HTR-8/SVneo (cell line): ENCODE measurements at regions not wholly inside any gene's neighbourhood (a gene's known extent, or its start where the extent isn't known, plus 50 kb on each side); places are given as distances from the start of the nearest gene placed in this dataset.
"Not testable (repeated sequence)": the region's sequence is repeated elsewhere in the genome, so short reads cannot be mapped to it uniquely, and the experiment has no call there.

Experiments used
- DNase-seq: peaks from one replicate; pipeline ENCODE4 v3.0.0; 2011; ENCODE audit warnings: low spot score, mixed read lengths; ENCODE audit not compliant: insufficient read length
- FAIRE-seq: peaks from 2 replicates; lab custom pipeline; 2011; peaks lifted over from hg19 to GRCh38; lab: Jason Lieb, UNC

DNA sequence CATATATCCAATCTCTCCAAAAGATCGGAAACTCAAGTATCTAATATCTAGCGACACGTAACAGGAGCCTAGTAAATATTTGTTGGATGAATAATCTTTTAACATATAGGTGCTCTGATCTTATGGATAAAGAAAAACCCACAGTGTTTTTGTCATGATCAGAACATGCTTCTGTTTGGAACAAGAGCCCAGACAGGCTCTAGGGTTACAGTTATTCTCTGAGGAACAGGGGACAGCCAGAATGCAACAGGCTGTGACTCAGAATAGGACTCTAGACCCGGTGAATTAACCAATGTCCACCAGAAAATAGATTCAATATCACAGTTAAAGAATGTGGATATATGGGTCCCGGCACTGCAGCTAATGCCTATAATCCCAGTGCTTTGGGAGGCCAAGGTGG lies 296.1 kb upstream of the FZD8 start:
- DNase-seq: no peak
- no peak for FAIRE-seq

DNA sequence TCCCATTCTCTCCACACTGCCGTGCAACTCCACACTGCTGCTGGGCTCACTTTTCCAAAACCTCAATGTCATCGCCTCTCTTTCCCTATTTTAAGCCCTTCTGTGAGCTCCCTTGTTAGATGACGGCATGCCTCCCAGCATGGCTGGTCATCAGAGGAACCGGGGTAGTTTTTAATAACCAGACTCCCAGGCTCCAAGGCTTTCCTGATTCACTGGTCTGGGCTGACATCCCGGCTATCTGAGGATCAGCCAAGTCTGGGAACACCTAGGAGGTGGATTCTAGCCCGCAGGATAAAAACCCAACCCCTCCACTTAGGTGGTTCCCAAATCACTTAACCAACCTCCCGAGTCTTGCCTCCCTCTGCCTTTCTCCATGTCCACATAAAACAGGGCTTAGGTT lies 295.4 kb upstream of the FZD8 start:
- FAIRE-seq: no peak
- DNase-seq: no peak

DNA sequence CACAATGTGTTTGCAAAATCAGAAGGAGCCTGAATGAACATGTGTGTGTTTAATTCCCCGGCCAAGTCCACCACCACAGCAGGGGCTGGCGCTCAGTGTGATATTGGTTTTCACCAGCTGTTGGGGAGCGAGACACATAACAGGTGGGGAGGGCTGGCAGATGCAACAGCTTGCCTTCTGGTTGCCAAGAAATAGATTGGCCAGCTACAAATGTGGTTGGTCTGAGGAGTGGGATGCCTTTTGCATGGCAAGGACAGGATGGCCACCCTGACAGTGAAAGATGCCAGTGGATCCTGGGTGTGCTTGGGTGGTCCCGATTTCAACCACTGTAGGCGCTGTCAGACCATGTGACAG lies 292.5 kb upstream of the FZD8 start:
- FAIRE-seq (no peak), DNase-seq (no peak)

DNA sequence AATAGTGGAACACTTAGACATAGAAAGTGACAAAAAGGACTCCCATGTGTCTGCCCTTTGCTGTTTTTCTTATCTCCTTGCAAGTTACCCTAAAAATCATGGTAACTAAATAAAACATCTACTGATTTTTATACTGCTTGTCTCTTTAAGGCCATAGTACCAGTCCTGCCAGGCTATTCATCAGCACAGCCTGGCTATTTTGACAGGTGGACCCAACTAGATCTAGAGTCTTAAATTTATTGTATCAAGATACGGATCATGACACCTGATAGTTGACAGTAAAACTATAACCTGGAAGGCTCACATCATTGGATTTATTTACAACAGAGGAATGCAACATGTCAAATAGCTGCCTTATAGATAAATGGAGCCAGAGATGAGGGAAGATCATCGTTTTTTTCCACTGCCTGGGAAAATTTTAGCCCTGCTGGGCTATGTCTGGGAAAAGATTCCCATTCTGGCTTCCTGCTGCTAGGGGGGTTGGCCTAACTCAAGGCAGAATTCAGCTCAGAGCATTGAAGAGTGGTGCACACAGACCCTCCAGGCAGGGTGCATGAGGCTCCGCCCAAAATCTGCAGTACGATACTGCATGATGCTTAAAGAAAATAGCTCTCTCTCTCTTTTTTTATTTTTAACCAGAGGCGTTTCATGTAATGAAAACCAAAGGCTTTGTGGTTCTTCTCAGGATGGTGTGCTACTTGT lies 292.0 kb upstream of the FZD8 start:
- no peak for DNase-seq
- no peak for FAIRE-seq

DNA sequence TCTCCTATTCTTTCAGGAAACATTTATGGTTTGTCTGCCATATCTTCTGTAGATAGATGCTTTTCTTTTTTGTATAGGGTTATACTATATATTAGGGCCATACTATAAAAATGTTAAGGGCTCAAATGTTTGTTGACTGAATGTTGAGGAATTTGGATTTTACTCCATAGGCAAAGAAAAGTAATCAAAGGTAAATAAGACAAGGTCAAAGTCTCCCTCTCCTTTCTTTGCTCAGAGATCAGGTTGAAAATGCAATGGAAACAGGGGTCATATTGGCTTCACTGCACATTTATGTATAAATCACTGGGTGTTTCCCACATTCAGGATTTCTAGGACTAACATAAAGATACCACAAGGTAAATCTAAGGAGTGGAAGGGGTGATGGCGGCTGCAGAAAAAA lies 291.4 kb upstream of the FZD8 start:
- DNase-seq (no peak), FAIRE-seq (no peak)

DNA sequence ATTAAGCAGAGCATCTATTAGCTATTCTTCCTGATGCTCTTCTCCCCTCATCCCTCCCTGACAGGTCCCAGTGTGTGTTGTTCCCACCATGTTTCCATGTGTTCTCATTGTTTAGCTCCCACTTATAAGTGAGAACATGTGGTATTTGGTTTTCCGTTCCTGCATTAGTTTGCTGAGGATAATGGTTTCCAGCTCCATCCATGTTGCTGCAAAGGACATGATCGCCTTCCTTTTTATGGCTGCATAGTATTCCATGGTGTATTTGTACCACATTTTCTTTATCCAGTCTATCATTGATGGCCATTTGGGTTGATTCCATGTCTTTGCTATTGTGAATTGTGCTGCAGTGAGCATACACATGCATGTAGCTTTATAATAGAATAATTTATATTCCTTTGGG lies 287.9 kb upstream of the FZD8 start:
- DNase-seq, FAIRE-seq: not testable (repeated sequence)

DNA sequence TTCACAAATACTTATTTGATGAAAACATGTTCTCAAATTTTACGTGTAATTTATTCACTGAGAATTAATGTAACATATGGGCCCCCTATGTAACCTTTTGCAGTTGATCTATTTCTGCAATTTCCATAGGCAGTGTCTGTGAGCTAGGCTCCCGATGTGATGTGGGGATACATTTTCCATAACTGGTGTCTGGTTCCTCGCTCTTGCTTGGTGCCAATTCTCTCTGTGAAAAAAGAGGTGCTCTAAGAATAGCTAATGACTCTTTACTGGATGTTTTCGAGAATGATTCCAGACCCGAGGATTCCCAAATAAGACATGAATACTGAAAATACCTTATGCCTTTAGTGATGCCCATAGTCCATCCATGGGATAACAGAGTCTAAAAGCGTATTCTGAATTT lies 286.7 kb upstream of the FZD8 start:
- DNase-seq (no peak), FAIRE-seq (no peak)

DNA sequence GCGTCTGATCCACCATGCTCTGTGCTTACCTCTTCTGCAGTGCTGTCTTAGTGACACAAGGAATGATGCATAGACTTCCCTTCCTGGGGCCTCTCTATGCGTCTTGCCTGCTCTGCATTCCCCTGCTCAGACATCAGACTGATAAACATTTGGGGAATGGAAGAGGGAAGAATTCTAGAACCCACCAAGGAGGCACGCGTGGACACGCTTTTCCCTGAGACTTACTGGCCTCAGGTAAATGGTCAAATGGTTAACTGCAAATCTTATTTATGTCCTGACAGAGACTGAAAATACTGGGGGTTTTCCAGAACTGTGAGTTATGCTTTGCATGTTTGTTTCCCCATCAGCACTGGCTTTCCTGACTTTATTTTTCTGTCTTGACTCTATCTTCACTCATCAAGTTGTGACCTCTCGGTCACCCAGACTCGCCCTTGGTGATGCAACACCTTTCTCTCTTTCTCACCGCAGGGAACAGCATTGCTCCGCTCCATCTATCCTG lies 285.9 kb upstream of the FZD8 start:
- FAIRE-seq (no peak), DNase-seq (no peak)

DNA sequence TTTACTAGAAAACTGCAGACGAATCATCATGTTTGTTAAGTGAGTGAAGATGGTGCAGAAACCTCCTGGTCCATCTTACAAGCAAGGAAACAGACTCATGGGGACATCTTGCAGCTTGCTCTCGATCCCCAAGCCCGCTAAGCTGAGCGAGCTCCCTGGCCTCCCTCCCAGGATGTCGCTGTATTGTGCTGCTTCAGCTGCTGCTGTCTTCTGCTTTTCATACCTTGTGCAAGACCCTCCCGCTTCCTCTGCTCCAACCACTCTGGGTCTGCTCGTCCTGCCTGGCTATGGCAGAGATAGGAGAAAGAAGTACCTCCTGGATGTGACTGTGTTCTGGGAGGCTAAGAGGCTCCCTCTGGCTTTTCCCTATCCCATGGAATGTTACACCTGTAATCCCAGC lies 285.2 kb upstream of the FZD8 start:
- no peak for DNase-seq
- FAIRE-seq: no peak

DNA sequence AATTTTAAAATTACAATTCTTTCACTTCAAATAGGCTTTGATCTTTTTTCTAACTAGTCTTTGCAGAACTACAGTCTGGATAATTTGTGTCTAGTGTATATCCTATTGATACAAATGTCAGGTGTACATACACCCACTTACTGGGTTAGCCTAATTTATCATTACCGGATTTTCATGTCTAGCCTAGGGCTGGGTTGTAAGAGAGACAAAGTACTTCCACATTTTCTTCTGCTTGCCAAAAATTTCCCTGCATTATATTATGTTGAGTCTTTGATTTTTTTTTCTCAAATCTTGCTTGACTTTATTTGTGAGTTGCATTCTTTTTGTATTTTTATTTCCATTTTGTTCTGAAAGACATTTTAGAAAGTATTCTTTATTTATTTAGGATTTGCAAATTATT lies 284.8 kb upstream of the FZD8 start:
- DNase-seq (no peak), FAIRE-seq (no peak)

DNA sequence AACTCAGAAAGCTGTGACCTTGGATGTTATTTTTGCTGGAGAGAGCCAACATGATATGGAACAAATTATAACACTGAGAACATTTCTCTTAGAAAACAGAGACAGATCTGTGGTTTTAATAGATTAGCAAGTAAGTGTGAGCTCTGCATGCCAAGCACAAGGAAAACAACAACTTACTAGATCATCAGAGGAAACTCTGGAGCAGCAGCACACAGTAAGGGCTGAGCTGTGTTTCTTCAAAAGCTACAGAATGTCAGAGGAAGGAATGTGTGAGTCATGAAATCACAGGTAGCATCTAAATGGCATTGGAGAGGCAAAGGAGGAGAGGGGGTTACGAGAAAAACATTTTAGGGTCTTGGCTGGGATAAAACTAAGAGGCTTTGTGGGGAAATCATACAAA lies 283.4 kb upstream of the FZD8 start:
- FAIRE-seq (no peak), DNase-seq (no peak)

DNA sequence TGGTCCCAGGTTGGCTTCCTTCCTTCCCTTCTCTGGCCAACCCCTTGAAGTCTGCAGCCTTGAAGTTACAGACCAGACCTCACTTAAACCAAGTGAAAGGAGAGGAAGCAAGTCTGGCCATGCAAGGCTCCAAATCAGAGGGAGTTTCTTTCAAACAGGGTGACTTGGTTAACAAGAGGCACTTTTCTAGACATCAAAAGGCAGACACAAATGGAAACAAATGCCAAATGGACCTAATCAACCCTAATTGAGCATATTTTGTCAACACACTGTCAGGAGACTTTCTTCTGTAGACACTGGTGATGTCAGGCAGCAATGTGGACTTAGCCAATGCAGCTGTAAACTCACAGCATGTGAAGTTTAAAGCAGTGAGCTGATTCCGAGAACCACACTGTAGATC lies 282.7 kb upstream of the FZD8 start:
- FAIRE-seq (no peak), DNase-seq (no peak)

DNA sequence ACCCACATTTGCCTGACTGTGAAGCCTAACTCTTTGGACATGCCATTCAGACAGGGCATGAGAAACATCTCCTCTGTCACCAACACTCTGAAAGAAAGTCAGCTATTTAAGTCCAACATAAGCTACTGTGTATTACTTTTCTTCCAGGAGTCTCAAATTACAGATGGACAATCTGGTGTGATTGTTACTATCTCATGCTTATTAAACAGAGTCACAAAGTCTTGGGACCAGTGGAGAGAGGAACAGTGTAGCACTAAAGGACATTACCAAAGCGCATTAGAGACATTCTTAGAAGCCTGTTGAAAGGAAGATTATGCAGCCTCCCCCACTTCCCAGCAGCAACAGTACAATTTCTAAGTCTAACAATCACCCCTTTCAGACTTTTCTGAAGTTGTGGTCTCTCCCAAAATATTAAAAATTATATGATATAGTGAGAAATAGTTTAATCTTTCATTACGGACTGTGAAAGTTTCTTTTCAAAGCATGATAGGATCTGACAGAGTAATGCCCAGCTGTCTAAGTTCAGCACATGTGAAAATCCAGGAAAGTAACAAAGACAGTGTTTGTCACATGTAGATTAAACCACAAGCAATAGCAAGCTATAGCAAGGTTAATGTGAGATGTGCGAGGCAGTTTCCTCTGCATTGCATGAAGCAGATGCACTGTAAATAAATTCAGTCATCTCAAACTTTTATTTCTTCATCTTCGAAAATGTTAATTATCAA lies 280.9 kb upstream of the FZD8 start:
- no peak for FAIRE-seq

DNA sequence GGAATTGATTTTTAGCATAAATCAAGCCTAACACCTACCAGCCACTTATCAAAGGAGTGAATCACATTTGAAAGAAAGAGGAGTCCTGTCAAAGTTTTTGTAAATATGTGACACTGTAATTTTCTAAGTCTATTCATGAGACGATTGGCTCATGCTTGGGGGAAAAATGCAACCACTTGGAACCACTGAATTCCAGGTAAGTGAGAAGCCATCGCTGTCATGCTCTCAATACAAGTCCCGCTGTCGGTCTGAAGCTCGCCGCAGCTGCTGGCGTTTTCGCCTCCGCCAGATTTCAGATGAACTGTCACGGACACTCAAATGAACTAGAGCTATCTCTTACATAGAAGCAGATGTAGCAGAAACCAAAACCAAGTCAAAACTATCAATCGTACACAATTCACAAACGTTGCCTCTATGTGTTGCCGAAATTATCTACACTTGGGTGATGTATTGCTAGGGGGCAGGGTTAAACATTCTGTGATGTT lies 279.8 kb upstream of the FZD8 start:
- FAIRE-seq (no peak), DNase-seq (no peak)

More for the DNA sequence above, 280.9 kb upstream of the FZD8 start:
- no peak for DNase-seq

DNA sequence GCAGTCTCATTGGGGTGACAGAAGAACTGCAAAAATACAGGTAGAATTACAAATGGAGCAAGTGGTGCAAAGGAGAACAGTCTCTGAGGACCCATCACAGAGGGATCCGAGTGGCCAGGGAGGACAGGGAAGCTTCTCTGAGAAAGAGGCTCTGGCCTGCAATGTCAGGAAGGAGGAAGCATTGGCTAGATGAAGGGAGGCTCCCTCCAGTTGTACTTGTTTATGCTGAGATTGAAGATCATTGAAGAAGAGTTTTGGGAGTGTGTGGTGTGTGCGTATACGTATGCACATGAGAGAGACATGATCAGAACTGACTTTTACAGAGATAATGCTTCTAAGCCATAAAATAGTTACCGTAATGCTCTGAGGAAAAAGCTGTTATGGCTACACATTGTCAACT lies 274.7 kb upstream of the FZD8 start:
- FAIRE-seq (no peak), DNase-seq (no peak)

DNA sequence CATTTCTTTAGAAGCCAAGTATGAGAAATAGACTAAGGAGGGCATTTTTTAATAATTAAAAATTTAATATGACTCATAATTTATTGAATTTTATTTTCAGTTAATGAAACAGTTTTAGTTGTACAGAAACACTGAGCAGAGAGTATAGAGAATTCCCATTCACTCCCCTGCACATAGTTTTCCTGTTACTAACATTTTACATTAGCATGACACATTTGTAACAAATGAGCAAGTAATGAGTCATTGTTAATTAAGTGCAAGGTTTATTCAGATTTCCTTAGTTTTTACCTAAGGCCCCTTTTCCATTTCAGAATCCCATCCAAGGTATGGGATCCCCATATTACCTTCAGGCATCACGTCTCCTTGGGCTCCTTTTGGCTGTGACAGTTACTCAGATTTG lies 271.5 kb upstream of the FZD8 start:
- DNase-seq: no peak
- FAIRE-seq: no peak

DNA sequence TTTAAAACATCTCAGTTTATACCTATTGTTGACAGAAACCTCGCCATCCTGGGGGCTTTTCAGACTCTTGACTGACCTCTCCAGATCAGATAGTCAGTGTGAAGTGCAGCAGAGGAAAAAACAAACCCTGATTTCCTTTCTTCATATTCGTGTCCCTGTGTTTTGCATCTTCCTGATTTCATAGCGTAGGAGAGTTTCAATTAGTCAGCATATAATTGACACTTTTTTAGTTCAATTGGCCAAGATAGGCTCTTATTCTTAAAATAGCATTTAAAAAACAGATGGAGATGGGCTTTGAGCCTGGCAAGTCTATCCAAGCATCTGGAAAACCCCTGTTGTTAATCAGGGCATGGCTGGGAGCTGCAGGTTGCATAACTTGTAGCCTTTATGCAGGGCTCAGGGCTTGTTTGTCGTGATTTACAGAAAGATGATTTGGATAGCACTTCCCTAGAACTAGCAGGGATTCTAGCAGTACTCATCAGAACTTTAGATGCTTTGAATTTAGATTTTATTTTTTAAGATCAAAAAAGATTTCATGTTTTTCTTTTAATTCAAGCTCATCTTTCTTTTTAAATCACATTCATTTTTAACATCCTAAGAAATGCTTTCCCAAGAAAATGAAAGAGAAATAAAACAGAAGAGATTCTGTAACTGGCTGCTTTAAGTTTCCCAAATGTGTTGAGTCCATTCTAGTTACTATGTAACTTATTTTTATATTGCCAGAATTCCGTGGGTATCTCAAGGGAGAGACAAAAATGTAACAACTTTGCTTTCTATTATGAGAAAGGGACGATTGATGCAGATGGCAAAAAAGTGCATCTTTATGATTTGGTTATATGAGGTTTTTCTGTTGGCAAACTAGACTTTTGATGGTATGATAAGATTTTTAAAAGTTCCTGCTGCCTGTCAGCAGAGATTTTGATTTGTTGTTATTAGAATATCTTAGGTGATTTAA lies 270.8 kb upstream of the FZD8 start:
- DNase-seq (no peak), FAIRE-seq (no peak)

DNA sequence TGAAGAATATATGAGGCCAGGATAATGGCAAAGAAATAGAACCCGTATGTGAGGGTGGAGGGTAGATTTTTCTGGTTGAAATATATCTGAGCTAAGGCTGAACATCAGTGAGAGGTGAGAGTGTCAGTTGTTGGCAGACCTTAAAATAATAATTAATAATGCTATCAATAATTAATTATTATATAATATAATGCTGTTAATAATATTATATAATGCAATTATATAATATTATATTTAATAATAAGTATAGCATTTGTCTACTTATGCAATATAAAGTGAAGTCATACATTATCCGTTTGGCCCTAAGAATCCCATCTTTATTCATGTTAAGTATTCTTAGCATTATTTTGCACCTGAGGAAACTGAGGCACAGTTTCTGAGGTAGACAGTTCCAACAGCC lies 269.9 kb upstream of the FZD8 start:
- DNase-seq (no peak), FAIRE-seq (no peak)

DNA sequence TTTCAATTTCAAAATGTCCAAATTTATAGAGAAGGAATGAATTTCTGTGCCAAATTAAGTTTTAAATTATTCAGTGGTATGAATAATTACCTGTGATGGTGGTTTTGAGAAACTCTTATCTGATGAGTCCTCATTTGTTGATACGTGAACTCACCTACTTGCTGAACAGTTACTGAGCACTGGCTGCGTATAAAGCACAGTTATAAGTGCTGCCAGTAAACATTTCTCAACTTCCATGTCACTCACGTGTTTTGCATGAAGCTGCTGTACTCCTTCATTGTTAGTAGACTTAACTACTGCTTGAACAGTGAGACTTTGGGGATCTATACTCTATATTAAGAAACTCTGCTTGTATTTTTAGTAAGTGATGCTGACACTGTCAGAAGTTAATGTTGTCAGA lies 269.1 kb upstream of the FZD8 start:
- no peak for DNase-seq
- no peak for FAIRE-seq

DNA sequence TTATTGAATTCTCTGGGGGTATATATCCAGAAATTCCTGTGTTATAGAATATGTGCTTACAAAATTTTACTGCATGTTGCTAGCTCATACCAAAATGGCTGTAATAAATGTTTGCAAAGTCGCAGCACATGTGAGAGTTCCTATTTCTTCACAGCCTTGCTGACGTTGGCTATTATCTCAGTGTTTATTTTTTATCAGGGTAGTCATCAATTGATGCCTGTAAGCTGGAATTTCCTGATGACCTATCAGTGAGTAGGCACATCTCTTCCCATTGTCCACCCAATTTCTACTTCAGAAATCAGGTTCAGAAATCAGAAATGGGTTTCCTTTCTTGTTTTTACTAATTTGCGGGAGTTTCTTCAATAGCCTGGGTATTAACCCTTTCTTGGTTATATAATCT lies 268.1 kb upstream of the FZD8 start:
- DNase-seq: peak; percentile 18
- FAIRE-seq: no peak
